H9 (cell line): ENCODE measurements at regions not wholly inside any gene's neighbourhood (a gene's known extent, or its start where the extent isn't known, plus 50 kb on each side); places are given as distances from the start of the nearest gene placed in this dataset.

Experiments used
- DNase-seq: peaks from one replicate; pipeline ENCODE4 v3.0.0-alpha.2; 2017
- H2AFZ ChIP-seq: one replicate; pipeline ENCODE4 v1.6.1; 2013; ENCODE audit warnings: mild to moderate bottlenecking, low read length, control low read depth, moderate library complexity
- H2AK5ac ChIP-seq: 2 replicates; pipeline ENCODE4 v1.6.1; 2013; ENCODE audit warnings: low read length, control low read depth, mixed read lengths; ENCODE audit not compliant: insufficient read length
- H2BK120ac ChIP-seq: one replicate; pipeline ENCODE4 v1.6.1; 2013; ENCODE audit warnings: low read depth, mild to moderate bottlenecking, low read length, control low read depth, inconsistent platforms; ENCODE audit not compliant: poor library complexity, severe bottlenecking
- H2BK12ac ChIP-seq: 2 replicates; pipeline ENCODE4 v1.6.1; 2013; ENCODE audit warnings: low read length, control low read depth, mixed read lengths, low read depth; ENCODE audit not compliant: insufficient read length
- H2BK15ac ChIP-seq: 2 replicates; pipeline ENCODE4 v1.6.1; 2013; ENCODE audit warnings: low read depth, low read length, control low read depth
- H2BK20ac ChIP-seq: one replicate; pipeline ENCODE4 v1.6.1; 2013; ENCODE audit warnings: low read depth, mild to moderate bottlenecking, low read length, control low read depth, inconsistent platforms; ENCODE audit not compliant: poor library complexity, severe bottlenecking
- H2BK5ac ChIP-seq: 2 replicates; pipeline ENCODE4 v1.6.1; 2013; ENCODE audit warnings: low read length, control low read depth, mixed read lengths; ENCODE audit not compliant: insufficient read length
- H3K14ac ChIP-seq: 2 replicates; pipeline ENCODE4 v1.6.1; 2013; ENCODE audit warnings: low read length, control low read depth; ENCODE audit not compliant: insufficient read depth
- H3K18ac ChIP-seq: 2 replicates; pipeline ENCODE4 v1.6.1; 2013; ENCODE audit warnings: low read depth, mild to moderate bottlenecking, mixed read lengths, low read length, control low read depth; ENCODE audit not compliant: insufficient read length
- H3K23ac ChIP-seq: 2 replicates; pipeline ENCODE4 v1.6.1; 2013; ENCODE audit warnings: low read length, control low read depth, mixed read lengths, low read depth; ENCODE audit not compliant: insufficient read length
- H3K23me2 ChIP-seq: 2 replicates; pipeline ENCODE4 v1.6.1; 2013; ENCODE audit warnings: low read depth, mild to moderate bottlenecking, mixed read lengths, low read length, control low read depth; ENCODE audit not compliant: insufficient read length, poor library complexity, severe bottlenecking
- H3K27ac ChIP-seq: 2 replicates; pipeline ENCODE4 v1.5.1; 2013; ENCODE audit warnings: low read length, control low read depth, mixed read lengths, low read depth; ENCODE audit not compliant: insufficient read length
- H3K27me3 ChIP-seq: 2 replicates; pipeline ENCODE4 v1.6.1; 2013; ENCODE audit warnings: low read length, control low read depth, inconsistent platforms; ENCODE audit not compliant: insufficient read depth
- H3K4ac ChIP-seq: 2 replicates; pipeline ENCODE4 v1.6.1; 2013; ENCODE audit warnings: low read depth, mild to moderate bottlenecking, control low read depth, inconsistent platforms, low read length, moderate library complexity
- H3K4me1 ChIP-seq: 2 replicates; pipeline ENCODE4 v1.6.1; 2013; ENCODE audit warnings: low read length, control low read depth, inconsistent platforms; ENCODE audit not compliant: insufficient read depth
- H3K4me2 ChIP-seq: 2 replicates; pipeline ENCODE4 v1.6.1; 2013; ENCODE audit warnings: low read length, control low read depth, mixed read lengths; ENCODE audit not compliant: insufficient read length, insufficient read depth
- H3K56ac ChIP-seq: 2 replicates; pipeline ENCODE4 v1.6.1; 2013; ENCODE audit warnings: low read depth, mild to moderate bottlenecking, mixed read lengths, low read length, control low read depth; ENCODE audit not compliant: insufficient read length
- H3K79me1 ChIP-seq: 2 replicates; pipeline ENCODE4 v1.6.1; 2013; ENCODE audit warnings: low read depth, mild to moderate bottlenecking, moderate library complexity, low read length, control low read depth, inconsistent platforms; ENCODE audit not compliant: insufficient read depth, poor library complexity, severe bottlenecking
- H3K79me2 ChIP-seq: 2 replicates; pipeline ENCODE4 v1.6.1; 2013; ENCODE audit warnings: low read length, control low read depth, inconsistent platforms; ENCODE audit not compliant: insufficient read depth
- H3K9ac ChIP-seq: 2 replicates; pipeline ENCODE4 v1.6.1; 2013; ENCODE audit warnings: low read length, control low read depth, mixed read lengths; ENCODE audit not compliant: insufficient read length; ENCODE audit errors: extremely low read depth
- H3K9me3 ChIP-seq: one replicate; pipeline ENCODE4 v1.6.1; 2013; ENCODE audit warnings: low read depth, low read length, inconsistent platforms; ENCODE audit not compliant: control insufficient read depth
- H3T11ph ChIP-seq: one replicate; pipeline ENCODE4 v1.6.1; 2013; ENCODE audit warnings: mild to moderate bottlenecking, low read length, control low read depth, inconsistent platforms
- H4K20me1 ChIP-seq: one replicate; pipeline ENCODE4 v1.6.1; 2013; ENCODE audit not compliant: control insufficient read depth, insufficient read length, insufficient read depth
- H4K5ac ChIP-seq: 2 replicates; pipeline ENCODE4 v1.6.1; 2013; ENCODE audit warnings: low read depth, mild to moderate bottlenecking, mixed read lengths, low read length, control low read depth; ENCODE audit not compliant: insufficient read length
- H4K8ac ChIP-seq: replicated peaks from 2 replicates; pipeline ENCODE4 v1.6.1; 2013; ENCODE audit warnings: low read length, control low read depth, mixed read lengths, low read depth; ENCODE audit not compliant: insufficient read length
- H4K91ac ChIP-seq: 2 replicates; pipeline ENCODE4 v1.6.1; 2013; ENCODE audit warnings: low read depth, mild to moderate bottlenecking, moderate library complexity, mixed read lengths, low read length, control low read depth; ENCODE audit not compliant: insufficient read length
- H3K27ac Mint-ChIP-seq, 3 experiments: 2 replicates in 2 of 3; 3 replicates in 1 of 3; pipeline ENCODE4 v1.8.0; 2020 to 2021; ENCODE audit warnings: mixed read lengths in 3 of 3, mild to moderate bottlenecking in 1 of 3, moderate library complexity in 1 of 3
- H3K27me3 Mint-ChIP-seq: 2 replicates; pipeline ENCODE4 v1.8.0; 2021; ENCODE audit warnings: low read depth, mild to moderate bottlenecking, moderate library complexity, mixed read lengths
- H3K36me3 Mint-ChIP-seq, 3 experiments: 2 replicates in 2 of 3; 3 replicates in 1 of 3; pipeline ENCODE4 v1.8.0; 2020 to 2021; ENCODE audit warnings: low read depth in 3 of 3, mixed read lengths in 3 of 3; ENCODE audit not compliant: insufficient read depth in 1 of 3
- H3K4me1 Mint-ChIP-seq, 2 experiments: 2 replicates each; pipeline ENCODE4 v1.8.0; 2020; ENCODE audit warnings: mixed read lengths in 2 of 2
- H3K4me3 Mint-ChIP-seq, 2 experiments: 2 replicates in 1 of 2; 3 replicates in 1 of 2; pipeline ENCODE4 v1.8.0; 2020 to 2021; ENCODE audit warnings: mild to moderate bottlenecking in 2 of 2, mixed read lengths in 2 of 2, moderate library complexity in 1 of 2
- H3K9me3 Mint-ChIP-seq, 2 experiments: 2 replicates in 1 of 2; 3 replicates in 1 of 2; pipeline ENCODE4 v1.8.0; 2020; ENCODE audit warnings: mild to moderate bottlenecking in 2 of 2, mixed read lengths in 2 of 2, moderate library complexity in 1 of 2
- WGBS: extraction: QIAGEN DNeasy Blood & Tissue Kit; methylation state at CpG from one replicate; pipeline ENCODE4 v1.1.7; 2013; ENCODE audit warnings: missing lambda C conversion rate, low lambda C conversion rate, mixed read lengths; ENCODE audit not compliant: insufficient read length; ENCODE audit errors: extremely low coverage; 5-methylcytosine and 5-hydroxymethylcytosine counted together
- TF ChIP-seq, protein P1 (sequence below): fragments of 200-600 bp; sonication (generic); conservative IDR thresholded peaks from 3 replicates; pipeline ENCODE4 v1.8.0; 2021; ENCODE audit warnings: antibody characterized with exemption, mild to moderate bottlenecking

- Mint-ChIP-seq H3K36me3 (no peaks in the 10 kb centered on the region), H3K4me1 (peaks cover 0 to 2% of the 10 kb centered on the region in 2 experiments; a peak in 1 of 4 replicates), H3K27ac (no peak overlapping the region), H3K9me3 (no peaks in the 10 kb centered on the region), H3K4me3 (no peak overlapping the region), H3K27me3 (no peaks in the 10 kb centered on the region)
- Histone ChIP-seq H3K79me2 (no peaks in the 10 kb centered on the region), H3K23ac (no peak overlapping the region), H3K23me2 (no peaks in the 10 kb centered on the region), H4K20me1 (no peaks in the 10 kb centered on the region), H3K18ac (no peak overlapping the region), H2BK12ac (no peak overlapping the region), H3K9ac (no peak overlapping the region), H2BK20ac (no peak overlapping the region), H3T11ph (no peak overlapping the region), H3K79me1 (no peaks in the 10 kb centered on the region), H4K5ac (no peak overlapping the region), H3K27ac (no peak overlapping the region), H4K91ac (no peak overlapping the region), H2AK5ac (no peak overlapping the region), H3K27me3 (no peaks in the 10 kb centered on the region), H2AFZ (no peak overlapping the region), H2BK120ac (no peak overlapping the region), H3K4ac (no peak overlapping the region), H3K4me1 (no peaks in the 10 kb centered on the region), H2BK5ac (no peak overlapping the region), H2BK15ac (no peak overlapping the region), H3K56ac (no peak overlapping the region), H3K14ac (no peak overlapping the region), H3K9me3 (no peaks in the 10 kb centered on the region), H4K8ac (no peak overlapping the region), H3K4me2 (no peak overlapping the region)
- WGBS: no CpG with 5 or more reads among the region's 2 CpGs
- TF ChIP-seq, protein P1, sequence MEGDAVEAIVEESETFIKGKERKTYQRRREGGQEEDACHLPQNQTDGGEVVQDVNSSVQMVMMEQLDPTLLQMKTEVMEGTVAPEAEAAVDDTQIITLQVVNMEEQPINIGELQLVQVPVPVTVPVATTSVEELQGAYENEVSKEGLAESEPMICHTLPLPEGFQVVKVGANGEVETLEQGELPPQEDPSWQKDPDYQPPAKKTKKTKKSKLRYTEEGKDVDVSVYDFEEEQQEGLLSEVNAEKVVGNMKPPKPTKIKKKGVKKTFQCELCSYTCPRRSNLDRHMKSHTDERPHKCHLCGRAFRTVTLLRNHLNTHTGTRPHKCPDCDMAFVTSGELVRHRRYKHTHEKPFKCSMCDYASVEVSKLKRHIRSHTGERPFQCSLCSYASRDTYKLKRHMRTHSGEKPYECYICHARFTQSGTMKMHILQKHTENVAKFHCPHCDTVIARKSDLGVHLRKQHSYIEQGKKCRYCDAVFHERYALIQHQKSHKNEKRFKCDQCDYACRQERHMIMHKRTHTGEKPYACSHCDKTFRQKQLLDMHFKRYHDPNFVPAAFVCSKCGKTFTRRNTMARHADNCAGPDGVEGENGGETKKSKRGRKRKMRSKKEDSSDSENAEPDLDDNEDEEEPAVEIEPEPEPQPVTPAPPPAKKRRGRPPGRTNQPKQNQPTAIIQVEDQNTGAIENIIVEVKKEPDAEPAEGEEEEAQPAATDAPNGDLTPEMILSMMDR: no peak
- no peak for DNase-seq
Observed at GRCh38 chr1:239686386-239686785, 300.0 kb downstream of the CHRM3 start.
